IMR-90 (cell line): ENCODE measurements at regions not wholly inside any gene's neighbourhood (a gene's known extent, or its start where the extent isn't known, plus 50 kb on each side); places are given as distances from the start of the nearest gene placed in this dataset.

Experiments used
- CHD1 ChIP-seq: IDR thresholded peaks from 2 replicates; pipeline ENCODE4 v1.6.1; 2012; ENCODE audit warnings: low read depth, low read length, improper control_type of control experiment
- CTCF ChIP-seq: conservative IDR thresholded peaks from 2 replicates; pipeline ENCODE4 v1.5.1; 2012; ENCODE audit warnings: mild to moderate bottlenecking, low read depth, low read length, improper control_type of control experiment

GRCh38 chr7:48748081-48748833, 176.1 kb upstream of the CDC14C start:
- TF ChIP-seq CTCF (no peak), CHD1 (no peak)
